GM23338 (cell line): ENCODE measurements at regions not wholly inside any gene's neighbourhood (a gene's known extent, or its start where the extent isn't known, plus 50 kb on each side); places are given as distances from the start of the nearest gene placed in this dataset.

Experiments
- ATAC-seq: fragments of 200-7000 bp; cut with Tn5 transposase; 3 replicates; pipeline ENCODE4 v1.9.1; 2020
- DNase-seq: peaks from one replicate; pipeline ENCODE4 v3.0.0-alpha.2; 2015; ENCODE audit warnings: low spot score
- H2AFZ ChIP-seq: fragments of 200-600 bp; sonication (generic); 2 replicates; pipeline ENCODE4 v1.8.0; 2016; ENCODE audit warnings: antibody characterized with exemption, mild to moderate bottlenecking, moderate library complexity
- H3F3A ChIP-seq: fragments of 200-600 bp; sonication (generic); replicated peaks from 2 replicates; pipeline ENCODE4 v1.8.0; 2017; ENCODE audit warnings: antibody characterized with exemption, mixed run types, low read depth
- H3K27ac ChIP-seq: fragments of 200-600 bp; sonication (generic); 2 replicates; pipeline ENCODE4 v1.6.1; 2016; ENCODE audit warnings: low read depth
- H3K27me3 ChIP-seq: fragments of 200-600 bp; sonication (generic); 2 replicates; pipeline ENCODE4 v1.8.0; 2016; ENCODE audit warnings: mild to moderate bottlenecking, mixed run types, moderate library complexity; ENCODE audit not compliant: insufficient read depth
- H3K36me3 ChIP-seq: fragments of 200-600 bp; sonication (generic); 2 replicates; pipeline ENCODE4 v1.8.0; 2016; ENCODE audit warnings: mild to moderate bottlenecking; ENCODE audit not compliant: insufficient read depth
- H3K4me1 ChIP-seq: fragments of 200-600 bp; sonication (generic); 2 replicates; pipeline ENCODE4 v1.8.0; 2016; ENCODE audit warnings: mild to moderate bottlenecking, moderate library complexity; ENCODE audit not compliant: insufficient read depth
- H3K4me2 ChIP-seq: fragments of 200-600 bp; sonication (generic); 2 replicates; pipeline ENCODE4 v1.7.1; 2017; ENCODE audit warnings: mixed run types
- H3K4me3 ChIP-seq: fragments of 200-600 bp; sonication (generic); 2 replicates; pipeline ENCODE4 v1.6.1; 2016; ENCODE audit warnings: mixed run types
- H3K79me2 ChIP-seq: fragments of 200-600 bp; sonication (generic); replicated peaks from 2 replicates; pipeline ENCODE4 v1.8.0; 2017; ENCODE audit warnings: mild to moderate bottlenecking; ENCODE audit not compliant: insufficient read depth
- H3K9me2 ChIP-seq: fragments of 200-600 bp; sonication (generic); 2 replicates; pipeline ENCODE4 v1.8.0; 2017; ENCODE audit not compliant: insufficient read depth
- H4K20me1 ChIP-seq: fragments of 200-600 bp; sonication (generic); replicated peaks from 2 replicates; pipeline ENCODE4 v1.8.0; 2017; ENCODE audit warnings: mild to moderate bottlenecking; ENCODE audit not compliant: insufficient read depth
- H3K27ac Mint-ChIP-seq: 2 replicates; pipeline ENCODE4 v1.8.0; 2020; ENCODE audit warnings: inconsistent platforms, mild to moderate bottlenecking, moderate library complexity, mixed read lengths
- H3K27me3 Mint-ChIP-seq: 3 replicates; pipeline ENCODE4 v1.8.0; 2022; ENCODE audit warnings: low read depth, mild to moderate bottlenecking, moderate library complexity, mixed read lengths, inconsistent platforms; ENCODE audit not compliant: insufficient read depth, poor library complexity
- H3K36me3 Mint-ChIP-seq: 3 replicates; pipeline ENCODE4 v1.8.0; 2021; ENCODE audit warnings: low read depth, mild to moderate bottlenecking, inconsistent platforms, moderate library complexity, mixed read lengths
- H3K4me1 Mint-ChIP-seq: 3 replicates; pipeline ENCODE4 v1.8.0; 2020; ENCODE audit warnings: mild to moderate bottlenecking, inconsistent platforms, mixed read lengths
- H3K4me3 Mint-ChIP-seq: 3 replicates; pipeline ENCODE4 v1.8.0; 2021; ENCODE audit warnings: moderate library complexity, mild to moderate bottlenecking, inconsistent platforms, mixed read lengths
- H3K9me3 Mint-ChIP-seq: 3 replicates; pipeline ENCODE4 v1.8.0; 2020; ENCODE audit warnings: moderate library complexity, mild to moderate bottlenecking, inconsistent platforms, mixed read lengths
- CREB1 ChIP-seq: fragments of 250-450 bp; sonication (Bioruptor Pico); IDR thresholded peaks from 2 replicates; pipeline ENCODE4 v1.5.0; 2020; ENCODE audit warnings: low read depth, mild to moderate bottlenecking, moderate library complexity
- ETS1 ChIP-seq: IDR thresholded peaks from 2 replicates; pipeline ENCODE4 v1.6.1; 2016; ENCODE audit warnings: antibody characterized with exemption
- EZH2 ChIP-seq: fragments of 200-600 bp; sonication (generic); IDR thresholded peaks from one replicate; pipeline ENCODE4 v1.8.0; 2017; ENCODE audit warnings: antibody characterized with exemption, mild to moderate bottlenecking, low read depth; ENCODE audit not compliant: unreplicated experiment
- EZH2phosphoT487 ChIP-seq: fragments of 200-600 bp; sonication (generic); IDR thresholded peaks from one replicate; pipeline ENCODE4 v1.8.1; 2018; ENCODE audit warnings: antibody characterized with exemption; ENCODE audit not compliant: unreplicated experiment
- JUNB ChIP-seq: IDR thresholded peaks from one replicate; pipeline ENCODE4 v1.6.1; 2016; ENCODE audit warnings: antibody characterized with exemption; ENCODE audit not compliant: unreplicated experiment
- NANOG ChIP-seq: IDR thresholded peaks from 2 replicates; pipeline ENCODE4 v1.6.1; 2016; ENCODE audit warnings: antibody characterized with exemption, borderline replicate concordance
- POLR2AphosphoS5 ChIP-seq: IDR thresholded peaks from 2 replicates; pipeline ENCODE4 v1.6.1; 2016; ENCODE audit warnings: antibody characterized with exemption, low read depth
- STAT1 ChIP-seq: IDR thresholded peaks from one replicate; pipeline ENCODE4 v1.6.1; 2016; ENCODE audit warnings: antibody characterized with exemption; ENCODE audit not compliant: unreplicated experiment
- ZNF114 ChIP-seq: fragments of 250-450 bp; sonication (Bioruptor Pico); IDR thresholded peaks from 2 replicates; pipeline ENCODE4 v1.5.0; 2020; ENCODE audit warnings: mild to moderate bottlenecking, moderate library complexity
- ZNF331 ChIP-seq: fragments of 250-450 bp; sonication (Bioruptor Pico); IDR thresholded peaks from 2 replicates; pipeline ENCODE4 v1.5.0; 2020; ENCODE audit warnings: low read depth, mild to moderate bottlenecking, moderate library complexity
- TF ChIP-seq, protein P1 (sequence below), 2 experiments: fragments of 200-600 bp in 1 of 2; sonication (generic) in 1 of 2; conservative IDR thresholded peaks; 2 replicates each; pipeline versions ENCODE4 v1.5.1 to v1.6.1; 2016 to 2017; ENCODE audit warnings: antibody characterized with exemption in 2 of 2, low read depth in 2 of 2, mild to moderate bottlenecking in 2 of 2, moderate library complexity in 1 of 2
- TF ChIP-seq, protein P2 (sequence below): fragments of 250-450 bp; sonication (Bioruptor Pico); IDR thresholded peaks from 2 replicates; pipeline ENCODE4 v1.5.0; 2020; ENCODE audit warnings: mild to moderate bottlenecking, moderate library complexity
- TF ChIP-seq, protein P3 (sequence below): IDR thresholded peaks from one replicate; pipeline ENCODE4 v1.6.1; 2018; ENCODE audit warnings: antibody characterized with exemption; ENCODE audit not compliant: unreplicated experiment

DNA sequence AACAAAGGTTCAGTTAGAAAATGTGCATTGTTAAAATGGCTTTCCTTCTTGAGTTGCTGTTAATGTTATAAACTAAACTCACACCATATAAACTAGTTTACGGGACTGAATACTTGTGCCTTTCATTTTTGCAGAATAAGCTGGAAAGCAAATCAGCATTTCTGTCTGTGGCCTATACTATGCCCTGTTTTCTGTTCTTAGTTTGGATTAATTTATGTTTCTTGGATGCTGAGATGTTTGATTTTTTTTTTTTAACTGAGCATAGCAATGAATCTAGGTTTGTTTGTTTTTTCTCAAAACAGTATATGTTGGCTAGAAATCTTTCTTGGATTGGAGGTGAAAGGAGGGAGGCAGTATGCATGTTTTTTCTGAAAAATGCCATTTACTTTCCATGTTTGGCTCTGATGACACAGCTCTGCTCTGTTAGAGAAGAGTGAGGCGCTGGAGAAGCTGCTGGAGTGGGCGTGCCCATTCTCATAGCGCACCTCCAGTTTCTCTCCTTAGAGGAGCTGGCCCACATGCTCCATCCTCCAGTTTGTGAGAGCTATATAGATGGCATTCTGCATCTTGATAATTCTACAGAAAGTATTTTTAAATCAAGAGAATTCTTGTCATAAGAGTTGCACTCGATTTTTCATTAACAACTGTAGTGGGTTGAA, 423.6 kb upstream of the TPM1 start:
- TF ChIP-seq EZH2phosphoT487, result no peak
- TF ChIP-seq, protein P1, sequence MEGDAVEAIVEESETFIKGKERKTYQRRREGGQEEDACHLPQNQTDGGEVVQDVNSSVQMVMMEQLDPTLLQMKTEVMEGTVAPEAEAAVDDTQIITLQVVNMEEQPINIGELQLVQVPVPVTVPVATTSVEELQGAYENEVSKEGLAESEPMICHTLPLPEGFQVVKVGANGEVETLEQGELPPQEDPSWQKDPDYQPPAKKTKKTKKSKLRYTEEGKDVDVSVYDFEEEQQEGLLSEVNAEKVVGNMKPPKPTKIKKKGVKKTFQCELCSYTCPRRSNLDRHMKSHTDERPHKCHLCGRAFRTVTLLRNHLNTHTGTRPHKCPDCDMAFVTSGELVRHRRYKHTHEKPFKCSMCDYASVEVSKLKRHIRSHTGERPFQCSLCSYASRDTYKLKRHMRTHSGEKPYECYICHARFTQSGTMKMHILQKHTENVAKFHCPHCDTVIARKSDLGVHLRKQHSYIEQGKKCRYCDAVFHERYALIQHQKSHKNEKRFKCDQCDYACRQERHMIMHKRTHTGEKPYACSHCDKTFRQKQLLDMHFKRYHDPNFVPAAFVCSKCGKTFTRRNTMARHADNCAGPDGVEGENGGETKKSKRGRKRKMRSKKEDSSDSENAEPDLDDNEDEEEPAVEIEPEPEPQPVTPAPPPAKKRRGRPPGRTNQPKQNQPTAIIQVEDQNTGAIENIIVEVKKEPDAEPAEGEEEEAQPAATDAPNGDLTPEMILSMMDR (conservative IDR thresholded peaks at IDR 0.05; ENCODE audit: low read depth in 2 of 2), result no peak
- no peak for TF ChIP-seq NANOG
- no peak for TF ChIP-seq POLR2AphosphoS5
- TF ChIP-seq ETS1, result no peak
- TF ChIP-seq CREB1 (CRISPR knock-in tag), result no peak
- no peak for TF ChIP-seq EZH2
- no peak for TF ChIP-seq ZNF114 (CRISPR knock-in tag)
- TF ChIP-seq STAT1, result no peak
- TF ChIP-seq, protein P2, sequence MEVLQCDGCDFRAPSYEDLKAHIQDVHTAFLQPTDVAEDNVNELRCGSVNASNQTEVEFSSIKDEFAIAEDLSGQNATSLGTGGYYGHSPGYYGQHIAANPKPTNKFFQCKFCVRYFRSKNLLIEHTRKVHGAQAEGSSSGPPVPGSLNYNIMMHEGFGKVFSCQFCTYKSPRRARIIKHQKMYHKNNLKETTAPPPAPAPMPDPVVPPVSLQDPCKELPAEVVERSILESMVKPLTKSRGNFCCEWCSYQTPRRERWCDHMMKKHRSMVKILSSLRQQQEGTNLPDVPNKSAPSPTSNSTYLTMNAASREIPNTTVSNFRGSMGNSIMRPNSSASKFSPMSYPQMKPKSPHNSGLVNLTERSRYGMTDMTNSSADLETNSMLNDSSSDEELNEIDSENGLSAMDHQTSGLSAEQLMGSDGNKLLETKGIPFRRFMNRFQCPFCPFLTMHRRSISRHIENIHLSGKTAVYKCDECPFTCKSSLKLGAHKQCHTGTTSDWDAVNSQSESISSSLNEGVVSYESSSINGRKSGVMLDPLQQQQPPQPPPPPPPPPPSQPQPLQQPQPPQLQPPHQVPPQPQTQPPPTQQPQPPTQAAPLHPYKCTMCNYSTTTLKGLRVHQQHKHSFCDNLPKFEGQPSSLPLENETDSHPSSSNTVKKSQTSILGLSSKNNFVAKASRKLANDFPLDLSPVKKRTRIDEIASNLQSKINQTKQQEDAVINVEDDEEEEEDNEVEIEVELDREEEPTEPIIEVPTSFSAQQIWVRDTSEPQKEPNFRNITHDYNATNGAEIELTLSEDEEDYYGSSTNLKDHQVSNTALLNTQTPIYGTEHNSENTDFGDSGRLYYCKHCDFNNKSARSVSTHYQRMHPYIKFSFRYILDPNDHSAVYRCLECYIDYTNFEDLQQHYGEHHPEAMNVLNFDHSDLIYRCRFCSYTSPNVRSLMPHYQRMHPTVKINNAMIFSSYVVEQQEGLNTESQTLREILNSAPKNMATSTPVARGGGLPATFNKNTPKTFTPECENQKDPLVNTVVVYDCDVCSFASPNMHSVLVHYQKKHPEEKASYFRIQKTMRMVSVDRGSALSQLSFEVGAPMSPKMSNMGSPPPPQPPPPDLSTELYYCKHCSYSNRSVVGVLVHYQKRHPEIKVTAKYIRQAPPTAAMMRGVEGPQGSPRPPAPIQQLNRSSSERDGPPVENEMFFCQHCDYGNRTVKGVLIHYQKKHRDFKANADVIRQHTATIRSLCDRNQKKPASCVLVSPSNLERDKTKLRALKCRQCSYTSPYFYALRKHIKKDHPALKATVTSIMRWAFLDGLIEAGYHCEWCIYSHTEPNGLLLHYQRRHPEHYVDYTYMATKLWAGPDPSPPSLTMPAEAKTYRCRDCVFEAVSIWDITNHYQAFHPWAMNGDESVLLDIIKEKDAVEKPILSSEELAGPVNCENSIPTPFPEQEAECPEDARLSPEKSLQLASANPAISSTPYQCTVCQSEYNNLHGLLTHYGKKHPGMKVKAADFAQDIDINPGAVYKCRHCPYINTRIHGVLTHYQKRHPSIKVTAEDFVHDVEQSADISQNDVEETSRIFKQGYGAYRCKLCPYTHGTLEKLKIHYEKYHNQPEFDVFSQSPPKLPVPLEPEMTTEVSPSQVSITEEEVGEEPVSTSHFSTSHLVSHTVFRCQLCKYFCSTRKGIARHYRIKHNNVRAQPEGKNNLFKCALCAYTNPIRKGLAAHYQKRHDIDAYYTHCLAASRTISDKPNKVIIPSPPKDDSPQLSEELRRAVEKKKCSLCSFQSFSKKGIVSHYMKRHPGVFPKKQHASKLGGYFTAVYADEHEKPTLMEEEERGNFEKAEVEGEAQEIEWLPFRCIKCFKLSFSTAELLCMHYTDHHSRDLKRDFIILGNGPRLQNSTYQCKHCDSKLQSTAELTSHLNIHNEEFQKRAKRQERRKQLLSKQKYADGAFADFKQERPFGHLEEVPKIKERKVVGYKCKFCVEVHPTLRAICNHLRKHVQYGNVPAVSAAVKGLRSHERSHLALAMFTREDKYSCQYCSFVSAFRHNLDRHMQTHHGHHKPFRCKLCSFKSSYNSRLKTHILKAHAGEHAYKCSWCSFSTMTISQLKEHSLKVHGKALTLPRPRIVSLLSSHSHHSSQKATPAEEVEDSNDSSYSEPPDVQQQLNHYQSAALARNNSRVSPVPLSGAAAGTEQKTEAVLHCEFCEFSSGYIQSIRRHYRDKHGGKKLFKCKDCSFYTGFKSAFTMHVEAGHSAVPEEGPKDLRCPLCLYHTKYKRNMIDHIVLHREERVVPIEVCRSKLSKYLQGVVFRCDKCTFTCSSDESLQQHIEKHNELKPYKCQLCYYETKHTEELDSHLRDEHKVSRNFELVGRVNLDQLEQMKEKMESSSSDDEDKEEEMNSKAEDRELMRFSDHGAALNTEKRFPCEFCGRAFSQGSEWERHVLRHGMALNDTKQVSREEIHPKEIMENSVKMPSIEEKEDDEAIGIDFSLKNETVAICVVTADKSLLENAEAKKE (CRISPR knock-in tag), result no peak
- TF ChIP-seq, protein P3, sequence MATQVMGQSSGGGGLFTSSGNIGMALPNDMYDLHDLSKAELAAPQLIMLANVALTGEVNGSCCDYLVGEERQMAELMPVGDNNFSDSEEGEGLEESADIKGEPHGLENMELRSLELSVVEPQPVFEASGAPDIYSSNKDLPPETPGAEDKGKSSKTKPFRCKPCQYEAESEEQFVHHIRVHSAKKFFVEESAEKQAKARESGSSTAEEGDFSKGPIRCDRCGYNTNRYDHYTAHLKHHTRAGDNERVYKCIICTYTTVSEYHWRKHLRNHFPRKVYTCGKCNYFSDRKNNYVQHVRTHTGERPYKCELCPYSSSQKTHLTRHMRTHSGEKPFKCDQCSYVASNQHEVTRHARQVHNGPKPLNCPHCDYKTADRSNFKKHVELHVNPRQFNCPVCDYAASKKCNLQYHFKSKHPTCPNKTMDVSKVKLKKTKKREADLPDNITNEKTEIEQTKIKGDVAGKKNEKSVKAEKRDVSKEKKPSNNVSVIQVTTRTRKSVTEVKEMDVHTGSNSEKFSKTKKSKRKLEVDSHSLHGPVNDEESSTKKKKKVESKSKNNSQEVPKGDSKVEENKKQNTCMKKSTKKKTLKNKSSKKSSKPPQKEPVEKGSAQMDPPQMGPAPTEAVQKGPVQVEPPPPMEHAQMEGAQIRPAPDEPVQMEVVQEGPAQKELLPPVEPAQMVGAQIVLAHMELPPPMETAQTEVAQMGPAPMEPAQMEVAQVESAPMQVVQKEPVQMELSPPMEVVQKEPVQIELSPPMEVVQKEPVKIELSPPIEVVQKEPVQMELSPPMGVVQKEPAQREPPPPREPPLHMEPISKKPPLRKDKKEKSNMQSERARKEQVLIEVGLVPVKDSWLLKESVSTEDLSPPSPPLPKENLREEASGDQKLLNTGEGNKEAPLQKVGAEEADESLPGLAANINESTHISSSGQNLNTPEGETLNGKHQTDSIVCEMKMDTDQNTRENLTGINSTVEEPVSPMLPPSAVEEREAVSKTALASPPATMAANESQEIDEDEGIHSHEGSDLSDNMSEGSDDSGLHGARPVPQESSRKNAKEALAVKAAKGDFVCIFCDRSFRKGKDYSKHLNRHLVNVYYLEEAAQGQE, result no peak
- no peak for TF ChIP-seq ZNF331 (CRISPR knock-in tag)
- no peak for TF ChIP-seq JUNB
- no peaks in the 10 kb centered on the region for H3K36me3 Mint-ChIP-seq
- no peak for ATAC-seq
- no peak overlapping the region for H3K4me2 ChIP-seq
- no peak overlapping the region for H3K4me3 ChIP-seq
- no peak overlapping the region; the same call in 1 of the 2 replicates for H3K27ac Mint-ChIP-seq
- H3K27me3 Mint-ChIP-seq, result no peaks in the 10 kb centered on the region
- H2AFZ ChIP-seq, result no peak overlapping the region
- no peaks in the 10 kb centered on the region for H3K9me3 Mint-ChIP-seq
- no peaks in the 10 kb centered on the region for H3K4me1 Mint-ChIP-seq
- no peak overlapping the region for H3K4me3 Mint-ChIP-seq
- H3K4me1 ChIP-seq, result no peaks in the 10 kb centered on the region
- no peaks in the 10 kb centered on the region for H3K9me2 ChIP-seq
- no peaks in the 10 kb centered on the region for H3F3A ChIP-seq
- DNase-seq, result no peak
- no peaks in the 10 kb centered on the region for H3K79me2 ChIP-seq
- no peaks in the 10 kb centered on the region for H3K27me3 ChIP-seq
- no peak overlapping the region for H3K27ac ChIP-seq
- no peaks in the 10 kb centered on the region; the same call in 1 of the 2 replicates for H4K20me1 ChIP-seq
- no peaks in the 10 kb centered on the region for H3K36me3 ChIP-seq
